Endothelial cell of umbilical vein (primary cell): ENCODE measurements at regions not wholly inside any gene's neighbourhood (a gene's known extent, or its start where the extent isn't known, plus 50 kb on each side); places are given as distances from the start of the nearest gene placed in this dataset.

Source experiments
- BruUV-seq: library from RNA; stranded (reverse); fragments of 400-500 nt; replicated peaks from 2 replicates; lab custom pipeline; 2021; lab: Mats Ljungman, UMichigan
- CTCF ChIA-PET: fragments of 300-600, 350-600 bp; sonication (Branson Sonifier 250); formaldehyde crosslinking; loops from one replicate; lab custom pipeline; 2021; ENCODE audit warnings: antibody characterized with exemption, inconsistent platforms; lab: Charles Lee
- POLR2A ChIA-PET: fragments of 300-600, 350-600 bp; sonication (Branson Sonifier 250); formaldehyde crosslinking; loops from one replicate; lab custom pipeline; 2021; ENCODE audit warnings: antibody characterized with exemption, inconsistent platforms; lab: Charles Lee
- DNase-seq: peaks from one replicate; pipeline ENCODE4 v3.0.0-alpha.2; 2011; ENCODE audit warnings: low read depth, low spot score
- FAIRE-seq: peaks from 2 replicates; lab custom pipeline; 2011; peaks lifted over from hg19 to GRCh38; lab: Jason Lieb, UNC
- H2AFZ ChIP-seq: 2 replicates; pipeline ENCODE4 v1.6.0; 2012; ENCODE audit warnings: low read depth, low read length, control low read depth, inconsistent platforms
- H3K27ac ChIP-seq: 2 replicates; pipeline ENCODE4 v1.5.1; 2011; ENCODE audit warnings: low read depth, mild to moderate bottlenecking, control low read depth, low read length, moderate library complexity; ENCODE audit not compliant: insufficient read depth
- H3K27me3 ChIP-seq, 2 experiments: 2 replicates each; pipeline versions ENCODE4 v1.6.0 to v1.6.1; 2011; ENCODE audit warnings: low read length in 2 of 2, mixed read lengths in 1 of 2; ENCODE audit not compliant: control insufficient read depth in 2 of 2, insufficient read depth in 2 of 2
- H3K36me3 ChIP-seq, 2 experiments: 2 replicates in 1 of 2; 3 replicates in 1 of 2; pipeline ENCODE4 v1.5.1; 2011; ENCODE audit warnings: low read length in 2 of 2, mild to moderate bottlenecking in 1 of 2, moderate library complexity in 1 of 2; ENCODE audit not compliant: control insufficient read depth in 2 of 2, insufficient read depth in 2 of 2; ENCODE audit errors: extremely low read depth in 1 of 2
- H3K4me1 ChIP-seq: 3 replicates; pipeline ENCODE4 v1.5.1; 2011; ENCODE audit warnings: mild to moderate bottlenecking, low read length; ENCODE audit not compliant: control insufficient read depth, insufficient read depth; ENCODE audit errors: extremely low read depth
- H3K4me2 ChIP-seq: 2 replicates; pipeline ENCODE4 v1.6.1; 2011; ENCODE audit warnings: low read length, control low read depth, mixed read lengths; ENCODE audit not compliant: insufficient read depth
- H3K4me3 ChIP-seq, 3 experiments: fragments of 200-600 bp in 1 of 3; sonication (generic), shearing (Covaris generic) in 1 of 3; replicated peaks in 1 of 3; 2 replicates each; pipeline ENCODE4 v1.5.1; 2011 to 2016; ENCODE audit warnings: control low read depth in 3 of 3, low read length in 3 of 3, mild to moderate bottlenecking in 2 of 3, inconsistent platforms in 1 of 3, low read depth in 1 of 3, moderate library complexity in 1 of 3; ENCODE audit not compliant: insufficient read depth in 1 of 3
- H3K79me2 ChIP-seq: 2 replicates; pipeline ENCODE4 v1.6.0; 2012; ENCODE audit warnings: low read length, inconsistent platforms; ENCODE audit not compliant: control insufficient read depth, insufficient read depth
- H3K9ac ChIP-seq: replicated peaks from 2 replicates; pipeline ENCODE3; 2011; ENCODE audit warnings: low read length, control low read depth; ENCODE audit not compliant: insufficient read depth; ENCODE audit errors: extremely low read depth
- H3K9me1 ChIP-seq: replicated peaks from 3 replicates; pipeline ENCODE4 v1.6.0; 2011; ENCODE audit warnings: mild to moderate bottlenecking, low read length; ENCODE audit not compliant: control insufficient read depth, insufficient read depth; ENCODE audit errors: extremely low read depth
- H3K9me3 ChIP-seq: replicated peaks from 2 replicates; pipeline ENCODE4 v1.5.1; 2012; ENCODE audit warnings: low read length, inconsistent platforms; ENCODE audit not compliant: control insufficient read depth, insufficient read depth
- H4K20me1 ChIP-seq: replicated peaks from 2 replicates; pipeline ENCODE3; 2011; ENCODE audit warnings: mild to moderate bottlenecking, low read length; ENCODE audit not compliant: control insufficient read depth, insufficient read depth; ENCODE audit errors: extremely low read depth
- EZH2 ChIP-seq: IDR thresholded peaks from 2 replicates; pipeline ENCODE4 v1.6.1; 2012; ENCODE audit warnings: borderline replicate concordance, low read depth, mild to moderate bottlenecking, moderate library complexity, low read length, inconsistent platforms; ENCODE audit not compliant: severe bottlenecking
- FOS ChIP-seq: IDR thresholded peaks from 2 replicates; pipeline ENCODE4 v1.6.1; 2011; ENCODE audit warnings: mild to moderate bottlenecking, low read length, moderate library complexity, borderline replicate concordance; ENCODE audit not compliant: insufficient read depth
- GATA2 ChIP-seq: IDR thresholded peaks from 2 replicates; pipeline ENCODE4 v1.7.0; 2011; ENCODE audit warnings: low read depth, mild to moderate bottlenecking, moderate library complexity, mixed read lengths, low read length; ENCODE audit not compliant: insufficient read length, insufficient read depth
- JUN ChIP-seq: IDR thresholded peaks from 2 replicates; pipeline ENCODE4 v1.6.1; 2011; ENCODE audit warnings: borderline replicate concordance, low read depth; ENCODE audit not compliant: insufficient read length, insufficient read depth
- MYC ChIP-seq: IDR thresholded peaks from one replicate; pipeline ENCODE4 v1.6.1; 2011; ENCODE audit warnings: mild to moderate bottlenecking, low read depth, low read length
- POLR2A ChIP-seq: IDR thresholded peaks from 2 replicates; pipeline ENCODE4 v1.6.1; 2012; ENCODE audit warnings: low read depth, mild to moderate bottlenecking, control low read depth, low read length
- POLR2AphosphoS5 ChIP-seq: IDR thresholded peaks from 2 replicates; pipeline ENCODE4 v1.6.1; 2012; ENCODE audit warnings: low read depth, mild to moderate bottlenecking, control low read depth, low read length, moderate library complexity; ENCODE audit not compliant: insufficient read depth
- dilution Hi-C: fragments of 300-500 bp; cut with MboI; formaldehyde crosslinking; loops from one replicate; pipeline ENCODE4 v1.15.0; 2019; ENCODE audit warnings: low sequenced_read_pairs; ENCODE audit not compliant: extremely low pct_ligation_motif_present
- intact Hi-C: fragments of 100-400 bp; cut with micrococcal nuclease; formaldehyde crosslinking; loops from one replicate; pipeline ENCODE4 v1.10.0; 2022
- TF ChIP-seq, protein P1 (sequence below): IDR thresholded peaks from 2 replicates; pipeline ENCODE4 v1.6.1; 2011; ENCODE audit not compliant: insufficient read depth, insufficient read length
- TF ChIP-seq, protein P2 (sequence below), 2 donors: IDR thresholded peaks; 1 replicate in 1 of 2; 2 replicates in 1 of 2; pipeline ENCODE4 v1.5.1; 2011; ENCODE audit warnings: low read length in 2 of 2, mild to moderate bottlenecking in 2 of 2, moderate library complexity in 2 of 2, control low read depth in 1 of 2, inconsistent platforms in 1 of 2, low read depth in 1 of 2; ENCODE audit not compliant: insufficient read depth in 1 of 2; ENCODE audit errors: extremely low read depth in 1 of 2

DNA sequence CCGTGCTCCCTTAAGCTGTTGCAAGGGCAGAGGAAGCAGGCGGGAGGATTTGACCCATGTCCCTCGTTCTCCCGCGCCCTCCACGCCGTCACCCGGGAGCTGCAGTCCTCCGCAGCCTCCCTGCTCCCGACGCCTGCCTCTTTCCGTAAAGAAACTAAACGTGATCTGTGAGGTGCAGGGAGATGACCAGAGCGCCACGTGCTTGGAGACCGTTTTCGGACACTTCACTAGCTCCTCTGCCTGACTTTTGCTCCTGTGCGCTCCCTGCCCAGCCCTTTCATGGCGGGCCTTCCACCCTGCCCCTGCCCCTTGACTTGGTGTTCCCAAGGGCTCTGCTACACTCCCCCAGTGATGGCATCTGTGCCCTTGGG, 171.2 kb downstream of the LSM5 start:
- intact Hi-C loops, result no loop called here
- Histone ChIP-seq H3K4me1 (no peaks in the 10 kb centered on the region), H3K9me1 (no peaks in the 10 kb centered on the region), H4K20me1 (no peaks in the 10 kb centered on the region), H3K4me3 (no peak overlapping the region), H3K4me2 (no peak overlapping the region), H3K27me3 (peaks cover 12 to 13% of the 10 kb centered on the region in 2 experiments), H3K9me3 (no peaks in the 10 kb centered on the region), H2AFZ (no peak overlapping the region), H3K79me2 (no peaks in the 10 kb centered on the region), H3K27ac (no peak overlapping the region), H3K36me3 (no peaks in the 10 kb centered on the region), H3K9ac (no peak overlapping the region)
- dilution Hi-C loops, result no loop called here
- DNase-seq (no peak), FAIRE-seq (no peak)
- CTCF ChIA-PET, result no interaction called here
- no TSS peak for BruUV-seq
- POLR2A ChIA-PET, result no interaction called here
- no peak for TF ChIP-seq POLR2AphosphoS5
- TF ChIP-seq FOS, result no peak
- TF ChIP-seq EZH2, result no peak
- no peak for TF ChIP-seq JUN
- no peak for TF ChIP-seq POLR2A
- TF ChIP-seq, protein P1, sequence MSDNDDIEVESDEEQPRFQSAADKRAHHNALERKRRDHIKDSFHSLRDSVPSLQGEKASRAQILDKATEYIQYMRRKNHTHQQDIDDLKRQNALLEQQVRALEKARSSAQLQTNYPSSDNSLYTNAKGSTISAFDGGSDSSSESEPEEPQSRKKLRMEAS, result no peak
- no peak for TF ChIP-seq MYC
- TF ChIP-seq GATA2, result no peak
- TF ChIP-seq, protein P2, sequence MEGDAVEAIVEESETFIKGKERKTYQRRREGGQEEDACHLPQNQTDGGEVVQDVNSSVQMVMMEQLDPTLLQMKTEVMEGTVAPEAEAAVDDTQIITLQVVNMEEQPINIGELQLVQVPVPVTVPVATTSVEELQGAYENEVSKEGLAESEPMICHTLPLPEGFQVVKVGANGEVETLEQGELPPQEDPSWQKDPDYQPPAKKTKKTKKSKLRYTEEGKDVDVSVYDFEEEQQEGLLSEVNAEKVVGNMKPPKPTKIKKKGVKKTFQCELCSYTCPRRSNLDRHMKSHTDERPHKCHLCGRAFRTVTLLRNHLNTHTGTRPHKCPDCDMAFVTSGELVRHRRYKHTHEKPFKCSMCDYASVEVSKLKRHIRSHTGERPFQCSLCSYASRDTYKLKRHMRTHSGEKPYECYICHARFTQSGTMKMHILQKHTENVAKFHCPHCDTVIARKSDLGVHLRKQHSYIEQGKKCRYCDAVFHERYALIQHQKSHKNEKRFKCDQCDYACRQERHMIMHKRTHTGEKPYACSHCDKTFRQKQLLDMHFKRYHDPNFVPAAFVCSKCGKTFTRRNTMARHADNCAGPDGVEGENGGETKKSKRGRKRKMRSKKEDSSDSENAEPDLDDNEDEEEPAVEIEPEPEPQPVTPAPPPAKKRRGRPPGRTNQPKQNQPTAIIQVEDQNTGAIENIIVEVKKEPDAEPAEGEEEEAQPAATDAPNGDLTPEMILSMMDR (IDR thresholded peaks at IDR 0.05; ENCODE audit: extremely low read depth in 1 of 2, insufficient read depth in 1 of 2, low read depth in 1 of 2, low read length in 2 of 2), result no peak
